HepG2 (cell line): ENCODE measurements at regions not wholly inside any gene's neighbourhood (a gene's known extent, or its start where the extent isn't known, plus 50 kb on each side); places are given as distances from the start of the nearest gene placed in this dataset.

Experiments
- FOXJ3 ChIP-seq: sonication (generic); formaldehyde crosslinking; IDR thresholded peaks from 2 replicates; pipeline ENCODE4 v1.4.0; 2020; ENCODE audit warnings: missing genetic modification reagents, mild to moderate bottlenecking, borderline replicate concordance
- HINFP ChIP-seq: sonication (generic); formaldehyde crosslinking; IDR thresholded peaks from 2 replicates; pipeline ENCODE4 v1.4.0; 2020; ENCODE audit warnings: low read depth, mild to moderate bottlenecking, missing genetic modification reagents
- JUN ChIP-seq: sonication (generic); formaldehyde crosslinking; IDR thresholded peaks from 2 replicates; pipeline ENCODE4 v1.4.0; 2020; ENCODE audit warnings: mild to moderate bottlenecking, missing genetic modification reagents
- KMT2A ChIP-seq: sonication (generic); formaldehyde crosslinking; IDR thresholded peaks from 2 replicates; pipeline ENCODE4 v1.4.0; 2020; ENCODE audit warnings: missing genetic modification reagents
- SRY ChIP-seq: sonication (generic); formaldehyde crosslinking; IDR thresholded peaks from 2 replicates; pipeline ENCODE4 v1.8.0; 2022; ENCODE audit warnings: mild to moderate bottlenecking, missing genetic modification reagents
- ZNF333 ChIP-seq: sonication (generic); formaldehyde crosslinking; IDR thresholded peaks from 2 replicates; pipeline ENCODE4 v1.4.0; 2020; ENCODE audit warnings: mild to moderate bottlenecking, missing genetic modification reagents, borderline replicate concordance
- ZNF383 ChIP-seq: sonication (generic); formaldehyde crosslinking; IDR thresholded peaks from 2 replicates; pipeline ENCODE4 v1.4.0; 2020; ENCODE audit warnings: missing genetic modification reagents, mild to moderate bottlenecking, borderline replicate concordance
- ZNF607 ChIP-seq: sonication (generic); formaldehyde crosslinking; IDR thresholded peaks from 2 replicates; pipeline ENCODE4 v1.5.1; 2020; ENCODE audit warnings: missing genetic modification reagents, mild to moderate bottlenecking, borderline replicate concordance
- TF ChIP-seq, protein P1 (sequence below): sonication (generic); formaldehyde crosslinking; IDR thresholded peaks from 2 replicates; pipeline ENCODE4 v1.5.0; 2020; ENCODE audit warnings: mild to moderate bottlenecking, missing genetic modification reagents

- TF ChIP-seq, protein P1, sequence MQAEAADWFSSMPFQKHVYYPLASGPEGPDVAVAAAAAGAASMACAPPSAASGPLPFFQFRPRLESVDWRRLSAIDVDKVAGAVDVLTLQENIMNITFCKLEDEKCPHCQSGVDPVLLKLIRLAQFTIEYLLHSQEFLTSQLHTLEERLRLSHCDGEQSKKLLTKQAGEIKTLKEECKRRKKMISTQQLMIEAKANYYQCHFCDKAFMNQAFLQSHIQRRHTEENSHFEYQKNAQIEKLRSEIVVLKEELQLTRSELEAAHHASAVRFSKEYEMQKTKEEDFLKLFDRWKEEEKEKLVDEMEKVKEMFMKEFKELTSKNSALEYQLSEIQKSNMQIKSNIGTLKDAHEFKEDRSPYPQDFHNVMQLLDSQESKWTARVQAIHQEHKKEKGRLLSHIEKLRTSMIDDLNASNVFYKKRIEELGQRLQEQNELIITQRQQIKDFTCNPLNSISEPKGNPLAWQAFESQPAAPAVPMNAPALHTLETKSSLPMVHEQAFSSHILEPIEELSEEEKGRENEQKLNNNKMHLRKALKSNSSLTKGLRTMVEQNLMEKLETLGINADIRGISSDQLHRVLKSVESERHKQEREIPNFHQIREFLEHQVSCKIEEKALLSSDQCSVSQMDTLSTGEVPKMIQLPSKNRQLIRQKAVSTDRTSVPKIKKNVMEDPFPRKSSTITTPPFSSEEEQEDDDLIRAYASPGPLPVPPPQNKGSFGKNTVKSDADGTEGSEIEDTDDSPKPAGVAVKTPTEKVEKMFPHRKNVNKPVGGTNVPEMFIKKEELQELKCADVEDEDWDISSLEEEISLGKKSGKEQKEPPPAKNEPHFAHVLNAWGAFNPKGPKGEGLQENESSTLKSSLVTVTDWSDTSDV (CRISPR knock-in tag) = no peak
- no peak for TF ChIP-seq JUN (CRISPR knock-in tag)
- no peak for TF ChIP-seq ZNF333 (CRISPR knock-in tag)
- TF ChIP-seq ZNF383 (CRISPR knock-in tag) = no peak
- TF ChIP-seq HINFP (CRISPR knock-in tag) = no peak
- no peak for TF ChIP-seq SRY (CRISPR knock-in tag)
- TF ChIP-seq ZNF607 (CRISPR knock-in tag) = no peak
- TF ChIP-seq KMT2A (CRISPR knock-in tag) = no peak
- TF ChIP-seq FOXJ3 (CRISPR knock-in tag) = no peak
Measured at GRCh38 chr6:170461556-170462365, 91.3 kb downstream of the PSMB1 start (continued).
